ENCODE measurements at regions not wholly inside any gene's neighbourhood (a gene's known extent, or its start where the extent isn't known, plus 50 kb on each side); places are given as distances from the start of the nearest gene placed in this dataset.

- TF ChIP-seq CTCF (IDR thresholded peaks at IDR 0.05) (no peak), POLR2A (IDR thresholded peaks at IDR 0.05) (no peak), EP300 (IDR thresholded peaks at IDR 0.05) (no peak)
Measured at GRCh38 chr1:55831759-55832158, 616.6 kb upstream of the USP24 start.

All from tibial nerve (tissue), 4 donors.